Activated CD4-positive, alpha-beta T cell treated with anti-CD3 and anti-CD28 coated beads for 36 hours (primary cell): ENCODE measurements at regions not wholly inside any gene's neighbourhood (a gene's known extent, or its start where the extent isn't known, plus 50 kb on each side); places are given as distances from the start of the nearest gene placed in this dataset.

Experiments
- ATAC-seq: fragments of 200-7000 bp; cut with Tn5 transposase; one replicate; pipeline ENCODE4 v1.10.0; 2021; ENCODE audit warnings: mild to moderate bottlenecking, moderate library complexity
- CTCF ChIA-PET: fragments of 350-600 bp; sonication (Branson Sonifier 250); formaldehyde crosslinking; loops from one replicate; lab custom pipeline; 2021; ENCODE audit warnings: antibody characterized with exemption; lab: Charles Lee
- POLR2A ChIA-PET: fragments of 350-600 bp; sonication (Branson Sonifier 250); formaldehyde crosslinking; loops from one replicate; lab custom pipeline; 2021; ENCODE audit warnings: antibody characterized with exemption, inconsistent platforms; lab: Charles Lee
- DNase-seq: peaks from one replicate; pipeline ENCODE4 v3.0.0-alpha.2; 2020
- H3K27ac Mint-ChIP-seq: one replicate; pipeline ENCODE4 v1.8.0; 2021; ENCODE audit warnings: mixed read lengths
- H3K27me3 Mint-ChIP-seq: one replicate; pipeline ENCODE4 v1.8.0; 2021; ENCODE audit warnings: mixed read lengths
- H3K36me3 Mint-ChIP-seq: one replicate; pipeline ENCODE4 v1.8.0; 2021; ENCODE audit warnings: low read depth, mixed read lengths
- H3K4me1 Mint-ChIP-seq: one replicate; pipeline ENCODE4 v1.8.0; 2021; ENCODE audit warnings: mixed read lengths
- H3K4me3 Mint-ChIP-seq: one replicate; pipeline ENCODE4 v1.8.0; 2021; ENCODE audit warnings: mild to moderate bottlenecking, moderate library complexity, mixed read lengths
- H3K9me3 Mint-ChIP-seq: one replicate; pipeline ENCODE4 v1.8.0; 2021; ENCODE audit warnings: low read depth, mixed read lengths
- intact Hi-C, 2 experiments: fragments of 100-400 bp; cut with DNase I in 1 of 2; cut with micrococcal nuclease in 1 of 2; formaldehyde crosslinking; loops; one replicate each; pipeline versions ENCODE4 v1.14.2 to v1.15.1; 2022 to 2024; cut with DNase I, micrococcal nuclease

GRCh38 chr4:177895136-177895535, 452.9 kb upstream of the AGA start:
- Mint-ChIP-seq H3K27me3 (no peaks in the 10 kb centered on the region), H3K36me3 (no peaks in the 10 kb centered on the region), H3K4me3 (no peak overlapping the region), H3K27ac (no peak overlapping the region), H3K9me3 (peaks cover 5% of the 10 kb centered on the region), H3K4me1 (no peaks in the 10 kb centered on the region)
- intact Hi-C loops: no loop called here
- POLR2A ChIA-PET: no interaction called here
- no peak for DNase-seq
- no peak for ATAC-seq
- CTCF ChIA-PET: no interaction called here

- no peak for DNase-seq
- POLR2A ChIA-PET: no interaction called here
- intact Hi-C loops: no loop called here
- H3K4me1 Mint-ChIP-seq: no peaks in the 10 kb centered on the region
- no peak for ATAC-seq
- H3K9me3 Mint-ChIP-seq: no peaks in the 10 kb centered on the region
- H3K27me3 Mint-ChIP-seq: no peaks in the 10 kb centered on the region
- CTCF ChIA-PET: no interaction called here
- no peaks in the 10 kb centered on the region for H3K36me3 Mint-ChIP-seq
- H3K27ac Mint-ChIP-seq: no peak overlapping the region
- no peak overlapping the region for H3K4me3 Mint-ChIP-seq
Measured at GRCh38 chr4:177901786-177902185, 459.5 kb upstream of the AGA start.

- no peaks in the 10 kb centered on the region for H3K9me3 Mint-ChIP-seq
- no peak overlapping the region for H3K27ac Mint-ChIP-seq
- ATAC-seq (no peak), DNase-seq (no peak)
- ChIA-PET CTCF (no interaction called here), POLR2A (no interaction called here)
- no peak overlapping the region for H3K4me3 Mint-ChIP-seq
- no peaks in the 10 kb centered on the region for H3K36me3 Mint-ChIP-seq
- H3K27me3 Mint-ChIP-seq: no peaks in the 10 kb centered on the region
- no peaks in the 10 kb centered on the region for H3K4me1 Mint-ChIP-seq
- intact Hi-C loops: no loop called here
Measured at GRCh38 chr4:177902386-177902785, 460.1 kb upstream of the AGA start.

- H3K27ac Mint-ChIP-seq: no peak overlapping the region
- POLR2A ChIA-PET: no interaction called here
- ATAC-seq (no peak), DNase-seq (no peak)
- no peaks in the 10 kb centered on the region for H3K27me3 Mint-ChIP-seq
- CTCF ChIA-PET: interaction anchor here (0.7 kb wide), 1 partner anchor 348 kb away, joined by 3 read pairs; no protein-coding TSS in a partner anchor
- H3K4me1 Mint-ChIP-seq: no peaks in the 10 kb centered on the region
- H3K4me3 Mint-ChIP-seq: no peak overlapping the region
- H3K9me3 Mint-ChIP-seq: no peaks in the 10 kb centered on the region
- no peaks in the 10 kb centered on the region for H3K36me3 Mint-ChIP-seq
- intact Hi-C loops: no loop called here
Measured at GRCh38 chr4:177907736-177908424, 465.6 kb upstream of the AGA start.

GRCh38 chr4:177921715-177922114, 479.5 kb upstream of the AGA start:
- no peak overlapping the region for H3K4me3 Mint-ChIP-seq
- intact Hi-C loops: no loop called here
- no peaks in the 10 kb centered on the region for H3K36me3 Mint-ChIP-seq
- H3K4me1 Mint-ChIP-seq: no peaks in the 10 kb centered on the region
- DNase-seq (no peak), ATAC-seq (no peak)
- CTCF ChIA-PET: interaction anchor here (0.6 kb wide), 1 partner anchor 1317 kb away, joined by 3 read pairs; no protein-coding TSS in a partner anchor
- POLR2A ChIA-PET: no interaction called here
- H3K27ac Mint-ChIP-seq: no peak overlapping the region
- no peaks in the 10 kb centered on the region for H3K27me3 Mint-ChIP-seq
- H3K9me3 Mint-ChIP-seq: peaks cover 8% of the 10 kb centered on the region

- POLR2A ChIA-PET: no interaction called here
- H3K4me1 Mint-ChIP-seq: no peaks in the 10 kb centered on the region
- intact Hi-C loops: no loop called here
- no peak overlapping the region for H3K27ac Mint-ChIP-seq
- DNase-seq (no peak), ATAC-seq (no peak)
- CTCF ChIA-PET: no interaction called here
- no peaks in the 10 kb centered on the region for H3K36me3 Mint-ChIP-seq
- H3K4me3 Mint-ChIP-seq: no peak overlapping the region
- H3K27me3 Mint-ChIP-seq: no peaks in the 10 kb centered on the region
- H3K9me3 Mint-ChIP-seq: peaks cover 2% of the 10 kb centered on the region
Measured at GRCh38 chr4:177923888-177924287, 481.7 kb upstream of the AGA start.

GRCh38 chr4:177937041-177937440, 494.8 kb upstream of the AGA start:
- ATAC-seq (no peak), DNase-seq (no peak)
- no peak overlapping the region for H3K4me3 Mint-ChIP-seq
- no peaks in the 10 kb centered on the region for H3K4me1 Mint-ChIP-seq
- ChIA-PET POLR2A (no interaction called here), CTCF (no interaction called here)
- no peaks in the 10 kb centered on the region for H3K36me3 Mint-ChIP-seq
- intact Hi-C loops: no loop called here
- H3K27ac Mint-ChIP-seq: no peak overlapping the region
- H3K9me3 Mint-ChIP-seq: no peaks in the 10 kb centered on the region
- no peaks in the 10 kb centered on the region for H3K27me3 Mint-ChIP-seq

- DNase-seq: no peak
- H3K4me1 Mint-ChIP-seq: no peaks in the 10 kb centered on the region
- H3K27ac Mint-ChIP-seq: no peak overlapping the region
- ChIA-PET POLR2A (interaction anchor here (0.7 kb wide), 1 partner anchor 10 kb away, joined by 3 read pairs; no protein-coding TSS in a partner anchor), CTCF (no interaction called here)
- no peak overlapping the region for H3K4me3 Mint-ChIP-seq
- H3K36me3 Mint-ChIP-seq: no peaks in the 10 kb centered on the region
- no peak for ATAC-seq
- intact Hi-C loops: no loop called here
- no peaks in the 10 kb centered on the region for H3K27me3 Mint-ChIP-seq
- H3K9me3 Mint-ChIP-seq: no peaks in the 10 kb centered on the region
Measured at GRCh38 chr4:177938226-177938625, 496.0 kb upstream of the AGA start.

GRCh38 chr4:177945268-177945667, 503.0 kb upstream of the AGA start:
- Mint-ChIP-seq H3K27ac (no peak overlapping the region), H3K36me3 (no peaks in the 10 kb centered on the region), H3K4me3 (no peak overlapping the region), H3K9me3 (no peaks in the 10 kb centered on the region), H3K4me1 (no peaks in the 10 kb centered on the region), H3K27me3 (no peaks in the 10 kb centered on the region)
- DNase-seq: no peak
- CTCF ChIA-PET: no interaction called here
- POLR2A ChIA-PET: no interaction called here
- ATAC-seq: no peak
- intact Hi-C loops: no loop called here

GRCh38 chr4:177947607-177948006, 505.4 kb upstream of the AGA start:
- intact Hi-C loops: no loop called here
- Mint-ChIP-seq H3K9me3 (no peaks in the 10 kb centered on the region), H3K27ac (no peak overlapping the region), H3K4me1 (no peaks in the 10 kb centered on the region), H3K36me3 (no peaks in the 10 kb centered on the region), H3K4me3 (no peak overlapping the region), H3K27me3 (no peaks in the 10 kb centered on the region)
- ChIA-PET POLR2A (interaction anchor here (0.5 kb wide), 1 partner anchor 9 kb away, joined by 3 read pairs; no protein-coding TSS in a partner anchor), CTCF (no interaction called here)
- ATAC-seq (no peak), DNase-seq (no peak)

GRCh38 chr4:177948853-177949252, 506.6 kb upstream of the AGA start:
- no peaks in the 10 kb centered on the region for H3K36me3 Mint-ChIP-seq
- no peak overlapping the region for H3K27ac Mint-ChIP-seq
- no peak for DNase-seq
- no peaks in the 10 kb centered on the region for H3K27me3 Mint-ChIP-seq
- intact Hi-C loops: no loop called here
- peaks cover 2% of the 10 kb centered on the region for H3K9me3 Mint-ChIP-seq
- H3K4me3 Mint-ChIP-seq: no peak overlapping the region
- ChIA-PET POLR2A (no interaction called here), CTCF (no interaction called here)
- no peak for ATAC-seq
- H3K4me1 Mint-ChIP-seq: no peaks in the 10 kb centered on the region

GRCh38 chr4:177951026-177951425, 508.8 kb upstream of the AGA start:
- intact Hi-C loops: no loop called here
- no peaks in the 10 kb centered on the region for H3K27me3 Mint-ChIP-seq
- CTCF ChIA-PET: no interaction called here
- H3K36me3 Mint-ChIP-seq: no peaks in the 10 kb centered on the region
- no peak overlapping the region for H3K27ac Mint-ChIP-seq
- no peak overlapping the region for H3K4me3 Mint-ChIP-seq
- ATAC-seq (no peak), DNase-seq (no peak)
- POLR2A ChIA-PET: no interaction called here
- peaks cover 2% of the 10 kb centered on the region for H3K9me3 Mint-ChIP-seq
- no peaks in the 10 kb centered on the region for H3K4me1 Mint-ChIP-seq
